ENCODE measurements at regions not wholly inside any gene's neighbourhood (a gene's known extent, or its start where the extent isn't known, plus 50 kb on each side); places are given as distances from the start of the nearest gene placed in this dataset.

- TF ChIP-seq ZBTB43 (CRISPR knock-in tag; IDR thresholded peaks at IDR 0.05) (no peak), CTCF (IDR thresholded peaks at IDR 0.05) (no peak), ZNF416 (CRISPR knock-in tag; IDR thresholded peaks at IDR 0.05) (no peak), JUN (CRISPR knock-in tag; IDR thresholded peaks at IDR 0.05) (no peak), IRF2 (CRISPR knock-in tag; IDR thresholded peaks at IDR 0.05; ENCODE audit: borderline replicate concordance, low read depth) (no peak), FOXJ3 (CRISPR knock-in tag; IDR thresholded peaks at IDR 0.05; ENCODE audit: borderline replicate concordance) (no peak), CREB1 (CRISPR knock-in tag; IDR thresholded peaks at IDR 0.05) (no peak), ZNF317 (CRISPR knock-in tag; IDR thresholded peaks at IDR 0.05; ENCODE audit: borderline replicate concordance, low read depth) (no peak), NR3C1 (CRISPR knock-in tag; conservative IDR thresholded peaks at IDR 0.05; ENCODE audit: low read depth) (no peak), ETV6 (CRISPR knock-in tag; IDR thresholded peaks at IDR 0.05) (no peak)
Observed at GRCh38 chr5:98130261-98131035, 643.0 kb upstream of the RGMB start.

All from WTC11 (cell line).